Neural progenitor cell (in vitro differentiated cells): ENCODE measurements at regions not wholly inside any gene's neighbourhood (a gene's known extent, or its start where the extent isn't known, plus 50 kb on each side); places are given as distances from the start of the nearest gene placed in this dataset.

ENCODE experiments used
- CTCF ChIP-seq: fragments of 200-600 bp; sonication (generic); IDR thresholded peaks from 2 replicates; pipeline ENCODE4 v1.5.1; 2017; ENCODE audit warnings: antibody characterized with exemption, mild to moderate bottlenecking
- EZH2 ChIP-seq: fragments of 200-600 bp; sonication (generic); IDR thresholded peaks from 2 replicates; pipeline ENCODE4 v1.6.1; 2017; ENCODE audit warnings: antibody characterized with exemption, mild to moderate bottlenecking, moderate library complexity
- EZH2phosphoT487 ChIP-seq: fragments of 200-600 bp; sonication (generic); IDR thresholded peaks from 2 replicates; pipeline ENCODE4 v1.6.1; 2017; ENCODE audit warnings: antibody characterized with exemption

GRCh38 chr9:87199278-87199677 is 252.0 kb upstream of the GAS1 start:
- no peak for TF ChIP-seq CTCF
- TF ChIP-seq EZH2phosphoT487, result no peak
- no peak for TF ChIP-seq EZH2
